ENCODE measurements at regions not wholly inside any gene's neighbourhood (a gene's known extent, or its start where the extent isn't known, plus 50 kb on each side); places are given as distances from the start of the nearest gene placed in this dataset.

- TF ChIP-seq ZNF462 (CRISPR knock-in tag; IDR thresholded peaks at IDR 0.05) (no peak), NANOG (IDR thresholded peaks at IDR 0.05; ENCODE audit: borderline replicate concordance) (no peak), EZH2 (IDR thresholded peaks at IDR 0.05; ENCODE audit: low read depth, unreplicated experiment) (no peak), ZNF114 (CRISPR knock-in tag; IDR thresholded peaks at IDR 0.05) (no peak), JUNB (IDR thresholded peaks at IDR 0.05; ENCODE audit: unreplicated experiment) (no peak), POLR2AphosphoS5 (IDR thresholded peaks at IDR 0.05; ENCODE audit: low read depth) (no peak), CTCF (conservative IDR thresholded peaks at IDR 0.05; ENCODE audit: low read depth in 2 of 2) (no peak)
Measured at GRCh38 chr21:29465546-29465945, 166.8 kb downstream of the BACH1 start (continued).

GRCh38 chr21:29466532-29466931 lies 167.8 kb downstream of the BACH1 start:
- no peaks in the 10 kb centered on the region for H3K79me2 ChIP-seq (replicated peaks; ENCODE audit: insufficient read depth)
- no peaks in the 10 kb centered on the region for H3K9me2 ChIP-seq (ENCODE audit: insufficient read depth)
- H3K27ac ChIP-seq (ENCODE audit: low read depth), result no peak overlapping the region
- DNase-seq (ENCODE audit: low spot score) (no peak), ATAC-seq (no peak)
- H3K4me3 ChIP-seq, result no peak overlapping the region
- Mint-ChIP-seq H3K4me1 (no peaks in the 10 kb centered on the region), H3K27me3 (ENCODE audit: insufficient read depth, low read depth, poor library complexity) (no peaks in the 10 kb centered on the region), H3K27ac (no peak overlapping the region), H3K4me3 (no peak overlapping the region), H3K36me3 (ENCODE audit: low read depth) (peaks cover 4% of the 10 kb centered on the region; the same call in 1 of the 3 replicates), H3K9me3 (peaks cover 8% of the 10 kb centered on the region)
- H4K20me1 ChIP-seq (replicated peaks; ENCODE audit: insufficient read depth), result no peaks in the 10 kb centered on the region
- no peaks in the 10 kb centered on the region for H3K36me3 ChIP-seq (ENCODE audit: insufficient read depth)
- no peaks in the 10 kb centered on the region for H3K27me3 ChIP-seq (ENCODE audit: insufficient read depth)
- no peak overlapping the region for H2AFZ ChIP-seq
- no peaks in the 10 kb centered on the region for H3K4me1 ChIP-seq (ENCODE audit: insufficient read depth)
- H3K4me2 ChIP-seq, result no peak overlapping the region
- no peaks in the 10 kb centered on the region for H3F3A ChIP-seq (replicated peaks; ENCODE audit: low read depth)
- no peak for TF ChIP-seq ZNF331 (CRISPR knock-in tag; IDR thresholded peaks at IDR 0.05; ENCODE audit: low read depth)
- TF ChIP-seq POLR2AphosphoS5 (IDR thresholded peaks at IDR 0.05; ENCODE audit: low read depth), result no peak
- no peak for TF ChIP-seq JUNB (IDR thresholded peaks at IDR 0.05; ENCODE audit: unreplicated experiment)
- no peak for TF ChIP-seq CREB1 (CRISPR knock-in tag; IDR thresholded peaks at IDR 0.05; ENCODE audit: low read depth)
- no peak for TF ChIP-seq NANOG (IDR thresholded peaks at IDR 0.05; ENCODE audit: borderline replicate concordance)
- no peak for TF ChIP-seq ETS1 (IDR thresholded peaks at IDR 0.05)
- no peak for TF ChIP-seq STAT1 (IDR thresholded peaks at IDR 0.05; ENCODE audit: unreplicated experiment)
- TF ChIP-seq EZH2 (IDR thresholded peaks at IDR 0.05; ENCODE audit: low read depth, unreplicated experiment), result no peak
